ENCODE measurements at regions not wholly inside any gene's neighbourhood (a gene's known extent, or its start where the extent isn't known, plus 50 kb on each side); places are given as distances from the start of the nearest gene placed in this dataset.
"Not testable (repeated sequence)": the region's sequence is repeated elsewhere in the genome, so short reads cannot be mapped to it uniquely, and the experiment has no call there.

DNA sequence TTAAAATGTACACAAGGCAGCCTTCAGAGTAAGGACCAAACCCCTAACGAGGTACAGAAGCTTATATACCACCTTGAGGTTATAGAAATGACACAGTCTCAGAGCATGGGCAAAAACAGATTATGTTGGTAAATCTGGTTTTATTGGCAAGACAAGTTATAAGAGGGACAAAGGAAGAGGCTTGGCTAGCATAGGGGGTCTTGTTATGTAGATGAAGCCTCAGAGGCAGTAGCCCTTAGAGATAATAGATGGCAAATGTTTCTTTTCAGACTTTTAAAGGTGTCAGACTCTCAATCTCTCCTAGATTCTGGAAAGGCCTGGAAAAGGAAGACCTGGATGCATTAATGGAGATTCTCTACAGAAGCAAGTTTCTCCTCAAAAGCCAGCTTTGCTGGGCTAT is 123.3 kb upstream of the ATXN1 start:
- H3K4me1 ChIP-seq (ENCODE audit: insufficient read depth, low read length, poor library complexity, severe bottlenecking): peaks cover 6% of the 10 kb centered on the region
- no peak overlapping the region for H3K4me3 ChIP-seq (ENCODE audit: low read length, poor library complexity, severe bottlenecking)
- H3K9me2 ChIP-seq (replicated peaks; ENCODE audit: low read depth, low read length): no peaks in the 10 kb centered on the region
- no peak overlapping the region for H2AFZ ChIP-seq (ENCODE audit: low read length)
- H3K27me3 ChIP-seq (ENCODE audit: insufficient read depth, low read length, poor library complexity, severe bottlenecking): no peaks in the 10 kb centered on the region
- H3K9me3 ChIP-seq (ENCODE audit: insufficient read depth, low read depth, low read length): 0 out of 2 replicates have a peak, but pooled peaks cover 2% of the 10 kb centered on the region
- no peaks in the 10 kb centered on the region for H3K79me2 ChIP-seq (ENCODE audit: insufficient read depth, low read length)
- no peaks in the 10 kb centered on the region for H3K36me3 ChIP-seq (ENCODE audit: insufficient read depth, low read length)
- TF ChIP-seq, protein P1, sequence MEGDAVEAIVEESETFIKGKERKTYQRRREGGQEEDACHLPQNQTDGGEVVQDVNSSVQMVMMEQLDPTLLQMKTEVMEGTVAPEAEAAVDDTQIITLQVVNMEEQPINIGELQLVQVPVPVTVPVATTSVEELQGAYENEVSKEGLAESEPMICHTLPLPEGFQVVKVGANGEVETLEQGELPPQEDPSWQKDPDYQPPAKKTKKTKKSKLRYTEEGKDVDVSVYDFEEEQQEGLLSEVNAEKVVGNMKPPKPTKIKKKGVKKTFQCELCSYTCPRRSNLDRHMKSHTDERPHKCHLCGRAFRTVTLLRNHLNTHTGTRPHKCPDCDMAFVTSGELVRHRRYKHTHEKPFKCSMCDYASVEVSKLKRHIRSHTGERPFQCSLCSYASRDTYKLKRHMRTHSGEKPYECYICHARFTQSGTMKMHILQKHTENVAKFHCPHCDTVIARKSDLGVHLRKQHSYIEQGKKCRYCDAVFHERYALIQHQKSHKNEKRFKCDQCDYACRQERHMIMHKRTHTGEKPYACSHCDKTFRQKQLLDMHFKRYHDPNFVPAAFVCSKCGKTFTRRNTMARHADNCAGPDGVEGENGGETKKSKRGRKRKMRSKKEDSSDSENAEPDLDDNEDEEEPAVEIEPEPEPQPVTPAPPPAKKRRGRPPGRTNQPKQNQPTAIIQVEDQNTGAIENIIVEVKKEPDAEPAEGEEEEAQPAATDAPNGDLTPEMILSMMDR (conservative IDR thresholded peaks at IDR 0.05; ENCODE audit: low read length): no peak
- no peak for TF ChIP-seq EZH2phosphoT487 (IDR thresholded peaks at IDR 0.05; ENCODE audit: borderline replicate concordance)
- H4K20me1 ChIP-seq (ENCODE audit: insufficient read depth, low read length, poor library complexity, severe bottlenecking): no peaks in the 10 kb centered on the region
- H3K4me2 ChIP-seq (ENCODE audit: low read depth, low read length, poor library complexity, severe bottlenecking): no peak overlapping the region
- no peaks in the 10 kb centered on the region for H3F3A ChIP-seq (ENCODE audit: low read depth)
- H3K9ac ChIP-seq (ENCODE audit: low read depth, low read length, poor library complexity, severe bottlenecking): no peak overlapping the region

DNA sequence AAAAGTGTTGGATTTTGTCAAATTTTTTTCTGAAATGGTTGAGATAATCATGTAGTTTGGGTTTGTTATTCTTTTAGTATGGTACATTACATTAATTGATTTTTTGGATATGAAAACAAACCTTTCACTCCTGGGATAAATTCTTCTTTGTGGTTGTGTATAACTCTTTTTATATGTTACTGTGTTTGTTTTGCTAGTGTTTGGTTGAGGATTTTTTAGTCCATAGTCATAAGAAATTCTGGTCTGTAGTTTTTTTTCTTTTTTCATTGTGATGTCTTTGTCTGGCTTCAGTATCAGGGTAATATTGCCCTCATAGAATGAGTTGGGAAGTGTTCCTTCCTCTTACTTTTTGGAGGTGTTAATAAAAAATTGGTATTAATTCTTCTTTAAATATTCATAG is 122.2 kb upstream of the ATXN1 start:
- TF ChIP-seq, protein P1 (conservative IDR thresholded peaks at IDR 0.05; ENCODE audit: low read length): no peak
- TF ChIP-seq EZH2phosphoT487 (IDR thresholded peaks at IDR 0.05; ENCODE audit: borderline replicate concordance): no peak
- Histone ChIP-seq H3K4me2 (ENCODE audit: low read depth, low read length, poor library complexity, severe bottlenecking) (no peak overlapping the region), H3K9ac (ENCODE audit: low read depth, low read length, poor library complexity, severe bottlenecking) (no peak overlapping the region), H3K79me2 (ENCODE audit: insufficient read depth, low read length) (no peaks in the 10 kb centered on the region), H3K9me3 (ENCODE audit: insufficient read depth, low read depth, low read length) (0 out of 2 replicates have a peak, but pooled peaks cover 4% of the 10 kb centered on the region), H3K9me2 (replicated peaks; ENCODE audit: low read depth, low read length) (no peaks in the 10 kb centered on the region), H2AFZ (ENCODE audit: low read length) (no peak overlapping the region; the same call in 1 of the 2 replicates), H3F3A (ENCODE audit: low read depth) (no peaks in the 10 kb centered on the region), H4K20me1 (ENCODE audit: insufficient read depth, low read length, poor library complexity, severe bottlenecking) (no peaks in the 10 kb centered on the region), H3K36me3 (ENCODE audit: insufficient read depth, low read length) (no peaks in the 10 kb centered on the region), H3K4me1 (ENCODE audit: insufficient read depth, low read length, poor library complexity, severe bottlenecking) (peaks cover 6% of the 10 kb centered on the region), H3K4me3 (ENCODE audit: low read length, poor library complexity, severe bottlenecking) (no peak overlapping the region), H3K27me3 (ENCODE audit: insufficient read depth, low read length, poor library complexity, severe bottlenecking) (no peaks in the 10 kb centered on the region)

GRCh38 chr6:16882230-16882629 is 121.0 kb upstream of the ATXN1 start:
- no peak overlapping the region for H3K4me3 ChIP-seq (ENCODE audit: low read length, poor library complexity, severe bottlenecking)
- H3K36me3 ChIP-seq (ENCODE audit: insufficient read depth, low read length): no peaks in the 10 kb centered on the region
- no peak overlapping the region for H3K4me2 ChIP-seq (ENCODE audit: low read depth, low read length, poor library complexity, severe bottlenecking)
- peaks cover 4% of the 10 kb centered on the region; the same call in 1 of the 2 replicates for H3K9me3 ChIP-seq (ENCODE audit: insufficient read depth, low read depth, low read length)
- no peaks in the 10 kb centered on the region for H3F3A ChIP-seq (ENCODE audit: low read depth)
- TF ChIP-seq, protein P1 (conservative IDR thresholded peaks at IDR 0.05; ENCODE audit: low read length): no peak
- TF ChIP-seq EZH2phosphoT487 (IDR thresholded peaks at IDR 0.05; ENCODE audit: borderline replicate concordance): no peak
- no peak overlapping the region for H3K9ac ChIP-seq (ENCODE audit: low read depth, low read length, poor library complexity, severe bottlenecking)
- no peaks in the 10 kb centered on the region for H3K9me2 ChIP-seq (replicated peaks; ENCODE audit: low read depth, low read length)
- H2AFZ ChIP-seq (ENCODE audit: low read length): no peak overlapping the region
- H3K27me3 ChIP-seq (ENCODE audit: insufficient read depth, low read length, poor library complexity, severe bottlenecking): no peaks in the 10 kb centered on the region
- no peaks in the 10 kb centered on the region for H3K79me2 ChIP-seq (ENCODE audit: insufficient read depth, low read length)
- peaks cover 6% of the 10 kb centered on the region for H3K4me1 ChIP-seq (ENCODE audit: insufficient read depth, low read length, poor library complexity, severe bottlenecking)
- no peaks in the 10 kb centered on the region for H4K20me1 ChIP-seq (ENCODE audit: insufficient read depth, low read length, poor library complexity, severe bottlenecking)

DNA sequence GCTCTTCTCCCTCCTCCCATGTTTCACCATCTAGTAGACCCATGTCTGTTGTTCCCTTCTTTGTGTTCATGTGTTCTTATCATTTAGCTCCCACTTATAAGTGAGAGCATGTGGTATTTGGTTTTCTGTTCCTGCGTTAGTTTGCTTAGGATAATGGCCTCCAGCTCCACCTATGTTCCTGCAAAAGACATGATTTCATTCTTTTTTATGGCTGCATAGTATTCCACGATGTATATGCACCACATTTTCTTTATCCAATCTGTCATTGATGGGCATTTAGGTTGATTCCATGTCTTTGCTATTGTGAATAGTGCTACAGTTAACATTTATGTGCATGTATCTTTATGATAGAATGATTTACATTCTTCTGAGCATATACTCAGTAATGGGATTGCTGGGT is 115.6 kb upstream of the ATXN1 start:
- not testable (repeated sequence) for H3K36me3 ChIP-seq (ENCODE audit: insufficient read depth, low read length); H3K4me3 ChIP-seq (ENCODE audit: low read length, poor library complexity, severe bottlenecking); H2AFZ ChIP-seq (ENCODE audit: low read length); H3F3A ChIP-seq (ENCODE audit: low read depth); H3K4me2 ChIP-seq (ENCODE audit: low read depth, low read length, poor library complexity, severe bottlenecking); H3K27me3 ChIP-seq (ENCODE audit: insufficient read depth, low read length, poor library complexity, severe bottlenecking); H4K20me1 ChIP-seq (ENCODE audit: insufficient read depth, low read length, poor library complexity, severe bottlenecking); H3K9ac ChIP-seq (ENCODE audit: low read depth, low read length, poor library complexity, severe bottlenecking); H3K9me3 ChIP-seq (ENCODE audit: insufficient read depth, low read depth, low read length); H3K79me2 ChIP-seq (ENCODE audit: insufficient read depth, low read length); H3K9me2 ChIP-seq (replicated peaks; ENCODE audit: low read depth, low read length)
- peaks cover 34% of the 10 kb centered on the region for H3K4me1 ChIP-seq (ENCODE audit: insufficient read depth, low read length, poor library complexity, severe bottlenecking)
